Progenitor cell of endocrine pancreas (in vitro differentiated cells): ENCODE measurements at regions not wholly inside any gene's neighbourhood (a gene's known extent, or its start where the extent isn't known, plus 50 kb on each side); places are given as distances from the start of the nearest gene placed in this dataset.

ENCODE experiments used
- DNase-seq: peaks from one replicate; pipeline ENCODE4 v3.0.0; 2021; ENCODE audit warnings: low spot score; ENCODE audit not compliant: unreplicated experiment
- H3K27ac Mint-ChIP-seq: 2 replicates; pipeline ENCODE4 v1.8.0; 2021; ENCODE audit warnings: mild to moderate bottlenecking, moderate library complexity, mixed read lengths
- H3K27me3 Mint-ChIP-seq: 2 replicates; pipeline ENCODE4 v1.8.0; 2021; ENCODE audit warnings: mixed read lengths
- H3K36me3 Mint-ChIP-seq: 2 replicates; pipeline ENCODE4 v1.8.0; 2022; ENCODE audit warnings: mixed read lengths; ENCODE audit not compliant: insufficient read depth
- H3K4me1 Mint-ChIP-seq: 2 replicates; pipeline ENCODE4 v1.8.0; 2021; ENCODE audit warnings: low read depth, mixed read lengths
- H3K4me3 Mint-ChIP-seq: 2 replicates; pipeline ENCODE4 v1.8.0; 2021; ENCODE audit warnings: low read depth, mild to moderate bottlenecking, moderate library complexity, mixed read lengths
- H3K9me3 Mint-ChIP-seq: 2 replicates; pipeline ENCODE4 v1.8.0; 2021; ENCODE audit warnings: low read depth, mixed read lengths
- TF ChIP-seq, protein P1 (sequence below): fragments of 200-600 bp; sonication (generic); IDR thresholded peaks from one replicate; pipeline ENCODE4 v1.5.0; 2021; ENCODE audit warnings: antibody characterized with exemption, mild to moderate bottlenecking; ENCODE audit not compliant: unreplicated experiment

DNA sequence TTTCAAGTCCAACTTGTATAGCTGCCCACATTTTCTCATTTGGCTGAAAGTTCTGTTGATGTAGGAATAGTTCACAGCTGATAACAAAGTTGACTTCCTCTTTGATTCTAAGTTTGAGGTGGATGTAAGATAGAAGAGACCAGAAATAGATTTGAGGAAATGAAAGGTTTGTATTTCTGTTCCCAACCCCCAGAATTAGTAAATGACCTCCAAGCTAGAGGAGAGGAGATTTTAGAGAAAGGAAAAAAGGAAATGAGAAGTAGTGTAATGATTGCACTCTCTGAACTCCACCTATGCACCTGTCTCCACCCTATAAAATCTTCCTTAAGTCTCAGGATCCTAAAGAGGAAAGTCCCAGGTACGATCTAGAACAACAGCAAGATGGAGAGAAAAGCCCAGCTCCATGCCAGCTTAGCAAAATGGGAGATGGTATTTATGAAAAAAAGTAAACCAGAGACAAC, 130.4 kb upstream of the POC5 start:
- H3K9me3 Mint-ChIP-seq, result no peaks in the 10 kb centered on the region
- H3K36me3 Mint-ChIP-seq, result no peaks in the 10 kb centered on the region
- no peak overlapping the region for H3K27ac Mint-ChIP-seq
- H3K4me1 Mint-ChIP-seq, result no peaks in the 10 kb centered on the region
- no peak for DNase-seq
- peaks cover 15% of the 10 kb centered on the region for H3K27me3 Mint-ChIP-seq
- no peak overlapping the region for H3K4me3 Mint-ChIP-seq
- TF ChIP-seq, protein P1, sequence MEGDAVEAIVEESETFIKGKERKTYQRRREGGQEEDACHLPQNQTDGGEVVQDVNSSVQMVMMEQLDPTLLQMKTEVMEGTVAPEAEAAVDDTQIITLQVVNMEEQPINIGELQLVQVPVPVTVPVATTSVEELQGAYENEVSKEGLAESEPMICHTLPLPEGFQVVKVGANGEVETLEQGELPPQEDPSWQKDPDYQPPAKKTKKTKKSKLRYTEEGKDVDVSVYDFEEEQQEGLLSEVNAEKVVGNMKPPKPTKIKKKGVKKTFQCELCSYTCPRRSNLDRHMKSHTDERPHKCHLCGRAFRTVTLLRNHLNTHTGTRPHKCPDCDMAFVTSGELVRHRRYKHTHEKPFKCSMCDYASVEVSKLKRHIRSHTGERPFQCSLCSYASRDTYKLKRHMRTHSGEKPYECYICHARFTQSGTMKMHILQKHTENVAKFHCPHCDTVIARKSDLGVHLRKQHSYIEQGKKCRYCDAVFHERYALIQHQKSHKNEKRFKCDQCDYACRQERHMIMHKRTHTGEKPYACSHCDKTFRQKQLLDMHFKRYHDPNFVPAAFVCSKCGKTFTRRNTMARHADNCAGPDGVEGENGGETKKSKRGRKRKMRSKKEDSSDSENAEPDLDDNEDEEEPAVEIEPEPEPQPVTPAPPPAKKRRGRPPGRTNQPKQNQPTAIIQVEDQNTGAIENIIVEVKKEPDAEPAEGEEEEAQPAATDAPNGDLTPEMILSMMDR, result no peak

DNA sequence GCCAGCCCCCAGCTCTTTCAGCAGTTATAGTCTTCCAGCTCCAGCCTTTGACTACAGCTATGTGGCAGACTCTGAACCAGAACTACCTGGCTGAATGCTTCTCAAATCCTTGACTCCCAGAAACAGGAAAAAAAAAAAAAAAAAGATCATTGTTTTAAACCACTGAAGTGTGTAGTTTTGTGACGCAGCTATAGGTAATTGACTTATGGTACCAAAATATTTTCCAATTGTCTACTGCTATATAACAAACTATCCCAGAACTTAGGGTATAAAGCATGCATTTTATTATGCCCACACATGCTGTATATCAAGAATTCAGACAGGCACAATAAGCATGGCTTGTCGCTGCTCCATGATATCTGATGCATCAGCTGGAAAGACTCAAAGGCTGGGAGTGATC, 127.1 kb upstream of the POC5 start:
- Mint-ChIP-seq H3K27me3 (peaks cover 11% of the 10 kb centered on the region), H3K4me1 (no peaks in the 10 kb centered on the region), H3K4me3 (no peak overlapping the region), H3K36me3 (no peaks in the 10 kb centered on the region), H3K9me3 (no peaks in the 10 kb centered on the region), H3K27ac (no peak overlapping the region)
- TF ChIP-seq, protein P1, result no peak
- no peak for DNase-seq

DNA sequence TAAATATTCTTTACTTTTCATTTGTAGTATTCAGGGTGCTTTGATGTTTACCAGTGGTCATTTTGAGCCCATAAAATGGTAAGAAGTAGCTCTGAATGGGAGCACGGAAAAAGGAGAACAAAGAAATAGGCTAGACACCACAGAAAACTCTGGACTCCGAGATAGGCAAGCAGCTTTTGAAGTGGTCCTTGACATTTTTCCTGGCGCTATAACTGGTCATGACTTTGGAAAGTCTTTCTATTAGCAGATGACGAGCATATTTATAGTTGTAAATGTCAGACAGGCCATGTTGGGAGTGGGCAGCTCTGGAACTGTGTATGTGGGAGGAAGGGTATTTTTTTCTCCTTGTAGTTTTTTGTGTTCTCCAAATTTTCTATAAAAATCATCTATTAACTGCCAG, 126.1 kb upstream of the POC5 start:
- TF ChIP-seq, protein P1, result no peak
- DNase-seq, result no peak
- H3K36me3 Mint-ChIP-seq, result no peaks in the 10 kb centered on the region
- no peak overlapping the region for H3K27ac Mint-ChIP-seq
- H3K4me3 Mint-ChIP-seq, result no peak overlapping the region
- peaks cover 8% of the 10 kb centered on the region for H3K27me3 Mint-ChIP-seq
- no peaks in the 10 kb centered on the region for H3K9me3 Mint-ChIP-seq
- no peaks in the 10 kb centered on the region for H3K4me1 Mint-ChIP-seq

DNA sequence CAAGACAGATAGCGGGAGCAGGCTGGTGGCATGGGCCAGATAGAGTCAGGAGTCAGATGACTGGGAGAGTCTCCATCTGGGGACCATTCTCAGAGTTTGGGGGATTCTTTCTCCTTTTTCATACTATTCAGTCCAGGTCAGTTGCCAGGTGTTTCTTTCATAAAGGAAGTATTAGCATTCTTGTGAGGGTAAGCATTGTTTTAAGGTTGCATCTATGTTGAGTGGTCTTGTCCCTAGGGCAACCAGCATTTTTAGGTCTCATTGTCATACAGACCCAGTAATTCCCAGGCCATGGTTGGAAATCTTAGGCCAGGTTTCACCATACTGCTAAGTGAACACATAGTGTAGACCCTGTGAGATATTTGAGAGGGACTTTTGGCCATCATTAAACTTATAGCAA, 122.3 kb upstream of the POC5 start:
- H3K9me3 Mint-ChIP-seq, result no peaks in the 10 kb centered on the region
- TF ChIP-seq, protein P1, result no peak
- no peak for DNase-seq
- H3K36me3 Mint-ChIP-seq, result no peaks in the 10 kb centered on the region
- H3K4me3 Mint-ChIP-seq, result no peak overlapping the region
- no peaks in the 10 kb centered on the region for H3K27me3 Mint-ChIP-seq
- H3K4me1 Mint-ChIP-seq, result no peaks in the 10 kb centered on the region
- H3K27ac Mint-ChIP-seq, result no peak overlapping the region

DNA sequence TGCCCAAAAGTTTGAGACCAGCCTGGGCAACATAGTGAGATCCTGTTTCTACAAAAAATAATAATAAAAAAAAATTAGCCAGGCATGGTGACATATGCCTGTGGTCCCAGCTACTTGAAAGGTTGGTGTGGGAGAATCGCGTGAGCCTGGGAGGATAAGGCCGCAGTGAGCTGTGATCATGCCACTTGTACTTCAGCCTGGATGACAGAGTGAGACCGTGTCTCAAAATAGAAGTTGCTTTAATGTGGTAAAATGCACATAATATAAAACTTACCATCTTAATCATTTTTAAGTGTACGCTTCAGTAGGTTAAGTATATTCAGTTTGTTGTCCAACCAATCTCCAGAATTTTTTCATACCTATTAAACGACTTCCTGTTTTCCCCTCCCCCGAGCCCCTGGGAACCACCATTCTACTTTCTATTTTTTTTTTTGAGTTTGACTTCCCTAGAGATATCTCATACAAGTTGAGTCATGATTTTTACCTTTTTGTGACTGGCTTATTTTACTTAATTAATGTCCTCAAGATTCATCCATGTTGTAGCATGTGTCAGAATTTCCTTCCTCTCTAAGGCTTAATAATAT, 120.1 kb upstream of the POC5 start:
- Mint-ChIP-seq H3K4me3 (no peak overlapping the region), H3K36me3 (no peaks in the 10 kb centered on the region), H3K27me3 (no peaks in the 10 kb centered on the region), H3K9me3 (peaks cover 9% of the 10 kb centered on the region), H3K27ac (no peak overlapping the region), H3K4me1 (no peaks in the 10 kb centered on the region)
- no peak for DNase-seq
- TF ChIP-seq, protein P1, result no peak
